Gastroesophageal sphincter (tissue), 4 donors: ENCODE measurements at regions not wholly inside any gene's neighbourhood (a gene's known extent, or its start where the extent isn't known, plus 50 kb on each side); places are given as distances from the start of the nearest gene placed in this dataset.

Experiments used
- ATAC-seq: fragments of 150-250 bp; one replicate; pipeline ENCODE4 v1.9.1; 2016; ENCODE audit warnings: mild to moderate bottlenecking, moderate library complexity
- H3K27ac ChIP-seq, 4 donors: fragments of 200-600 bp; sonication (generic) in 3 of 4; 1 replicate in 3 of 4; 2 replicates in 1 of 4; pipeline ENCODE4 v1.5.1; 2016 to 2019
- H3K27me3 ChIP-seq: fragments of 200-600 bp; sonication (generic); one replicate; pipeline ENCODE4 v1.5.1; 2019
- H3K36me3 ChIP-seq, 2 donors: fragments of 200-600 bp; sonication (generic); one replicate each; pipeline ENCODE4 v1.5.1; 2019; ENCODE audit warnings: control low read depth in 1 of 2
- H3K4me1 ChIP-seq, 3 donors: fragments of 200-600 bp; sonication (generic); 1 replicate in 2 of 3; 2 replicates in 1 of 3; pipeline ENCODE4 v1.5.1; 2016 to 2019; ENCODE audit warnings: control low read depth in 2 of 3
- H3K4me3 ChIP-seq, 2 donors: fragments of 200-600 bp; sonication (generic); one replicate each; pipeline ENCODE4 v1.5.1; 2019; ENCODE audit warnings: mild to moderate bottlenecking in 1 of 2, moderate library complexity in 1 of 2
- H3K9me3 ChIP-seq, 3 donors: fragments of 200-600 bp; sonication (generic); one replicate each; pipeline ENCODE4 v1.5.1; 2017 to 2019; ENCODE audit warnings: control low read depth in 2 of 3
- CTCF ChIP-seq, 4 experiments: fragments of 200-600 bp in 2 of 4; fragments of 450-650 bp in 2 of 4; sonication (generic) in 1 of 4; IDR thresholded peaks; one replicate each; pipeline ENCODE4 v1.5.1; 2017 to 2019; ENCODE audit warnings: antibody characterized with exemption in 4 of 4, mild to moderate bottlenecking in 2 of 4, moderate library complexity in 2 of 4
- EP300 ChIP-seq: sonication (generic); formaldehyde crosslinking; IDR thresholded peaks from one replicate; pipeline ENCODE4 v1.6.1; 2017; ENCODE audit warnings: antibody characterized with exemption, mild to moderate bottlenecking
- POLR2A ChIP-seq, 2 donors: fragments of 450-650 bp; IDR thresholded peaks; one replicate each; pipeline ENCODE4 v1.6.1; 2017; ENCODE audit warnings: antibody characterized with exemption in 2 of 2, mild to moderate bottlenecking in 2 of 2, moderate library complexity in 1 of 2
- POLR2AphosphoS5 ChIP-seq: sonication (generic); formaldehyde crosslinking; IDR thresholded peaks from one replicate; pipeline ENCODE4 v1.6.1; 2017; ENCODE audit warnings: antibody characterized with exemption
- WGBS, 2 donors: methylation state at CpG; one replicate each; pipeline ENCODE4 v1.1.5; 2018; ENCODE audit warnings: low coverage in 1 of 2; 5-methylcytosine and 5-hydroxymethylcytosine counted together

- 73 to 77% methylated on average over 6 of the region's 6 CpGs for WGBS, 2 donors
- Histone ChIP-seq H3K9me3 (no peaks in the 10 kb centered on the region), H3K27ac (no peak overlapping the region), H3K36me3 (no peaks in the 10 kb centered on the region), H3K27me3 (no peaks in the 10 kb centered on the region), H3K4me1 (no peaks in the 10 kb centered on the region), H3K4me3 (no peak overlapping the region)
- no peak for ATAC-seq
- TF ChIP-seq POLR2A (IDR thresholded peaks at IDR 0.05): no peak
Observed at GRCh38 chr2:14140009-14140550, 492.4 kb upstream of the LRATD1 start.

- Histone ChIP-seq H3K4me1 (no peaks in the 10 kb centered on the region), H3K36me3 (no peaks in the 10 kb centered on the region), H3K27me3 (no peaks in the 10 kb centered on the region), H3K4me3 (no peak overlapping the region), H3K27ac (no peak overlapping the region), H3K9me3 (no peaks in the 10 kb centered on the region)
- no peak for ATAC-seq
- no peak for TF ChIP-seq POLR2AphosphoS5
- TF ChIP-seq CTCF (IDR thresholded peaks at IDR 0.05): no peak
- no peak for TF ChIP-seq EP300
- no peak for TF ChIP-seq POLR2A (IDR thresholded peaks at IDR 0.05)
Observed at GRCh38 chr2:14143435-14143834, 489.1 kb upstream of the LRATD1 start.

- no peak overlapping the region for H3K27ac ChIP-seq
- TF ChIP-seq CTCF (IDR thresholded peaks at IDR 0.05) (no peak), EP300 (no peak), POLR2AphosphoS5 (no peak), POLR2A (IDR thresholded peaks at IDR 0.05) (no peak)
- H3K27me3 ChIP-seq: no peaks in the 10 kb centered on the region
- H3K4me1 ChIP-seq: no peaks in the 10 kb centered on the region
- ATAC-seq: no peak
- WGBS, 2 donors: 21 to 23% methylated on average over 1 of the region's 1 CpG
- no peak overlapping the region for H3K4me3 ChIP-seq
- no peaks in the 10 kb centered on the region for H3K9me3 ChIP-seq
- H3K36me3 ChIP-seq: no peaks in the 10 kb centered on the region
Observed at GRCh38 chr2:14148216-14148615, 484.3 kb upstream of the LRATD1 start.

GRCh38 chr2:14157816-14158215, 474.7 kb upstream of the LRATD1 start:
- Histone ChIP-seq H3K4me3 (no peak overlapping the region), H3K27me3 (no peaks in the 10 kb centered on the region), H3K4me1 (no peaks in the 10 kb centered on the region), H3K27ac (no peak overlapping the region), H3K9me3 (no peaks in the 10 kb centered on the region), H3K36me3 (no peaks in the 10 kb centered on the region)
- TF ChIP-seq CTCF (IDR thresholded peaks at IDR 0.05) (no peak), EP300 (no peak), POLR2AphosphoS5 (no peak), POLR2A (IDR thresholded peaks at IDR 0.05) (no peak)
- ATAC-seq: no peak

GRCh38 chr2:14180333-14180732, 452.2 kb upstream of the LRATD1 start:
- H3K36me3 ChIP-seq: no peaks in the 10 kb centered on the region
- no peaks in the 10 kb centered on the region for H3K27me3 ChIP-seq
- ATAC-seq: no peak
- 61 to 74% methylated on average over 3 of the region's 3 CpGs for WGBS, 2 donors
- no peaks in the 10 kb centered on the region for H3K4me1 ChIP-seq
- no peaks in the 10 kb centered on the region for H3K9me3 ChIP-seq
- TF ChIP-seq POLR2AphosphoS5 (no peak), POLR2A (IDR thresholded peaks at IDR 0.05) (no peak)
- H3K27ac ChIP-seq: no peak overlapping the region
- no peak overlapping the region for H3K4me3 ChIP-seq

DNA sequence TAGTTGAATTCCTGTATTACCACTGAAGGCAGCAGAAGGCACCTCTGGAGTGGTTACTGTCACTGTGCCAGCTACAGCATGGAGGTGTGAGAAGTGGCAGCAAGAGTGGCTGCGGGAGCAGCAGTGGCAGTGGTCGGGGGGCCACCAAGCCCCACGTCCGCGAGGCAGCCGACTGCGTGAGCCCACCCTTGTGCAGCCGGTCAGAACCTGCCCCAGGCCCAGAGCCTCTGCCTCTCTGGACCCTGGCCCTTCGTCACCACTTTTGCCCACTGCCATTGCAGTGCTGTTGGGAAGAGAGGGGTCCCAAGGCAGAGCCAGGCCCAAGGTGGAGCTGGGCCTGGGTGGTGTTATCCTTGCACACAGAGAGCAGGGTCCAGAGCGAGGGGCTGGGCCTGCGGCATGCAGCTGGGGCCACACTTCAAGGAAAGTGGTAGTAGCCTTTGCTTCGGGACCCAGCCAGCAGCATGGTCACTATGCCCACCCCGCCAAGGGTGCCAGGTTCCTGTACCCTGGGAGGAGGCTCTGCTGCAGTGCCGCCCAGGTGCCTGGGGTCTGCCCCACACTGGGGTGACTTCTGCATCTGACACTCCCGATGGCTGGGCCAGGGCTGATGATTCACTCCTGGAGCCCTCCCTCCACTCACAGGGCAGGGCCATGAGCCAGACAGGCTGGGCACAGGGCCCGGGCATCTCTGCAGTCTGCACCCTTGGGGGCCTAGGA, 450.1 kb upstream of the LRATD1 start:
- H3K36me3 ChIP-seq: no peaks in the 10 kb centered on the region
- H3K9me3 ChIP-seq: no peaks in the 10 kb centered on the region
- H3K27ac ChIP-seq: no peak overlapping the region
- H3K27me3 ChIP-seq: no peaks in the 10 kb centered on the region
- 67 to 93% methylated on average over 1 to 5 of the region's 16 CpGs for WGBS, 2 donors
- H3K4me1 ChIP-seq: no peaks in the 10 kb centered on the region
- ATAC-seq: no peak
- no peak for TF ChIP-seq POLR2A (IDR thresholded peaks at IDR 0.05)
- no peak for TF ChIP-seq CTCF (IDR thresholded peaks at IDR 0.05)
- no peak for TF ChIP-seq POLR2AphosphoS5
- TF ChIP-seq EP300: no peak
- H3K4me3 ChIP-seq: no peak overlapping the region
